ENCODE measurements at regions not wholly inside any gene's neighbourhood (a gene's known extent, or its start where the extent isn't known, plus 50 kb on each side); places are given as distances from the start of the nearest gene placed in this dataset.
"Not testable (repeated sequence)": the region's sequence is repeated elsewhere in the genome, so short reads cannot be mapped to it uniquely, and the experiment has no call there.

GRCh38 chr7:76723928-76724327, 96.8 kb upstream of the POMZP3 start:
- TF ChIP-seq, protein P1, sequence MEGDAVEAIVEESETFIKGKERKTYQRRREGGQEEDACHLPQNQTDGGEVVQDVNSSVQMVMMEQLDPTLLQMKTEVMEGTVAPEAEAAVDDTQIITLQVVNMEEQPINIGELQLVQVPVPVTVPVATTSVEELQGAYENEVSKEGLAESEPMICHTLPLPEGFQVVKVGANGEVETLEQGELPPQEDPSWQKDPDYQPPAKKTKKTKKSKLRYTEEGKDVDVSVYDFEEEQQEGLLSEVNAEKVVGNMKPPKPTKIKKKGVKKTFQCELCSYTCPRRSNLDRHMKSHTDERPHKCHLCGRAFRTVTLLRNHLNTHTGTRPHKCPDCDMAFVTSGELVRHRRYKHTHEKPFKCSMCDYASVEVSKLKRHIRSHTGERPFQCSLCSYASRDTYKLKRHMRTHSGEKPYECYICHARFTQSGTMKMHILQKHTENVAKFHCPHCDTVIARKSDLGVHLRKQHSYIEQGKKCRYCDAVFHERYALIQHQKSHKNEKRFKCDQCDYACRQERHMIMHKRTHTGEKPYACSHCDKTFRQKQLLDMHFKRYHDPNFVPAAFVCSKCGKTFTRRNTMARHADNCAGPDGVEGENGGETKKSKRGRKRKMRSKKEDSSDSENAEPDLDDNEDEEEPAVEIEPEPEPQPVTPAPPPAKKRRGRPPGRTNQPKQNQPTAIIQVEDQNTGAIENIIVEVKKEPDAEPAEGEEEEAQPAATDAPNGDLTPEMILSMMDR (IDR thresholded peaks at IDR 0.05; ENCODE audit: borderline replicate concordance, extremely low read depth, low read length, poor library complexity, severe bottlenecking): not testable (repeated sequence)
- TF ChIP-seq EZH2 (IDR thresholded peaks at IDR 0.05; ENCODE audit: borderline replicate concordance, low read depth, low read length, severe bottlenecking): not testable (repeated sequence)

Data from DND-41 (cell line).